ENCODE measurements at regions not wholly inside any gene's neighbourhood (a gene's known extent, or its start where the extent isn't known, plus 50 kb on each side); places are given as distances from the start of the nearest gene placed in this dataset.

DNA sequence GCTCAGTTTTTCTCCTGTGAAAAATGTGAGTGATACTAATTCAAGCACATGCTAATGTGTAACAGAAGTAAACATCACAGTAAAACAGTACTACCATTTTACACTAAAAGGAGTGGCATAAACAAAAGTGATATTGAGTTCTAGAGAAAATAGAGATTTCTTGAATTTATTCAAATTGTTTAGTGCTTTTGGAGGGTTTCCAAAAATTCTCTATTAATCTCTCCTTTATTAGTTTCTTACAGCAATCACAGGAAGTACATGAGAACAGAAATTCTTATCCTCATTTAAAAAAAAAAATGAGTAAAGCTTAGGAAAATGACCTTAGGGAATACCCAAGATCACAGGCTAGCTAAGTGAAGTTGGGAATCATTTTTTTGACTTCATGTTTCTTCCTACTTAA lies 459.7 kb upstream of the GALNTL6 start:
- TF ChIP-seq SMC3 (conservative IDR thresholded peaks at IDR 0.05; ENCODE audit: poor library complexity): no peak
- TF ChIP-seq RAD21 (conservative IDR thresholded peaks at IDR 0.05): no peak
- TF ChIP-seq MXI1 (conservative IDR thresholded peaks at IDR 0.05; ENCODE audit: poor library complexity, severe bottlenecking): no peak
- TF ChIP-seq, protein P1, sequence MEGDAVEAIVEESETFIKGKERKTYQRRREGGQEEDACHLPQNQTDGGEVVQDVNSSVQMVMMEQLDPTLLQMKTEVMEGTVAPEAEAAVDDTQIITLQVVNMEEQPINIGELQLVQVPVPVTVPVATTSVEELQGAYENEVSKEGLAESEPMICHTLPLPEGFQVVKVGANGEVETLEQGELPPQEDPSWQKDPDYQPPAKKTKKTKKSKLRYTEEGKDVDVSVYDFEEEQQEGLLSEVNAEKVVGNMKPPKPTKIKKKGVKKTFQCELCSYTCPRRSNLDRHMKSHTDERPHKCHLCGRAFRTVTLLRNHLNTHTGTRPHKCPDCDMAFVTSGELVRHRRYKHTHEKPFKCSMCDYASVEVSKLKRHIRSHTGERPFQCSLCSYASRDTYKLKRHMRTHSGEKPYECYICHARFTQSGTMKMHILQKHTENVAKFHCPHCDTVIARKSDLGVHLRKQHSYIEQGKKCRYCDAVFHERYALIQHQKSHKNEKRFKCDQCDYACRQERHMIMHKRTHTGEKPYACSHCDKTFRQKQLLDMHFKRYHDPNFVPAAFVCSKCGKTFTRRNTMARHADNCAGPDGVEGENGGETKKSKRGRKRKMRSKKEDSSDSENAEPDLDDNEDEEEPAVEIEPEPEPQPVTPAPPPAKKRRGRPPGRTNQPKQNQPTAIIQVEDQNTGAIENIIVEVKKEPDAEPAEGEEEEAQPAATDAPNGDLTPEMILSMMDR (IDR thresholded peaks at IDR 0.05; ENCODE audit: poor library complexity, severe bottlenecking): no peak
- no peak for TF ChIP-seq TAF1 (IDR thresholded peaks at IDR 0.05; ENCODE audit: low read depth)
- TF ChIP-seq POLR2AphosphoS5 (IDR thresholded peaks at IDR 0.05): no peak
- TF ChIP-seq, protein P2, sequence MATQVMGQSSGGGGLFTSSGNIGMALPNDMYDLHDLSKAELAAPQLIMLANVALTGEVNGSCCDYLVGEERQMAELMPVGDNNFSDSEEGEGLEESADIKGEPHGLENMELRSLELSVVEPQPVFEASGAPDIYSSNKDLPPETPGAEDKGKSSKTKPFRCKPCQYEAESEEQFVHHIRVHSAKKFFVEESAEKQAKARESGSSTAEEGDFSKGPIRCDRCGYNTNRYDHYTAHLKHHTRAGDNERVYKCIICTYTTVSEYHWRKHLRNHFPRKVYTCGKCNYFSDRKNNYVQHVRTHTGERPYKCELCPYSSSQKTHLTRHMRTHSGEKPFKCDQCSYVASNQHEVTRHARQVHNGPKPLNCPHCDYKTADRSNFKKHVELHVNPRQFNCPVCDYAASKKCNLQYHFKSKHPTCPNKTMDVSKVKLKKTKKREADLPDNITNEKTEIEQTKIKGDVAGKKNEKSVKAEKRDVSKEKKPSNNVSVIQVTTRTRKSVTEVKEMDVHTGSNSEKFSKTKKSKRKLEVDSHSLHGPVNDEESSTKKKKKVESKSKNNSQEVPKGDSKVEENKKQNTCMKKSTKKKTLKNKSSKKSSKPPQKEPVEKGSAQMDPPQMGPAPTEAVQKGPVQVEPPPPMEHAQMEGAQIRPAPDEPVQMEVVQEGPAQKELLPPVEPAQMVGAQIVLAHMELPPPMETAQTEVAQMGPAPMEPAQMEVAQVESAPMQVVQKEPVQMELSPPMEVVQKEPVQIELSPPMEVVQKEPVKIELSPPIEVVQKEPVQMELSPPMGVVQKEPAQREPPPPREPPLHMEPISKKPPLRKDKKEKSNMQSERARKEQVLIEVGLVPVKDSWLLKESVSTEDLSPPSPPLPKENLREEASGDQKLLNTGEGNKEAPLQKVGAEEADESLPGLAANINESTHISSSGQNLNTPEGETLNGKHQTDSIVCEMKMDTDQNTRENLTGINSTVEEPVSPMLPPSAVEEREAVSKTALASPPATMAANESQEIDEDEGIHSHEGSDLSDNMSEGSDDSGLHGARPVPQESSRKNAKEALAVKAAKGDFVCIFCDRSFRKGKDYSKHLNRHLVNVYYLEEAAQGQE (IDR thresholded peaks at IDR 0.05; ENCODE audit: borderline replicate concordance): no peak
- no peak for TF ChIP-seq EZH2 (IDR thresholded peaks at IDR 0.05; ENCODE audit: borderline replicate concordance, insufficient read depth, low read length, poor library complexity, severe bottlenecking)
- no peak for TF ChIP-seq EP300 (conservative IDR thresholded peaks at IDR 0.05; ENCODE audit: poor library complexity, severe bottlenecking)
- no peaks in the 10 kb centered on the region for H3K27me3 ChIP-seq (ENCODE audit: insufficient read depth, low read depth, low read length)
- no peaks in the 10 kb centered on the region for H3K9me2 ChIP-seq (ENCODE audit: insufficient read depth, low read length)

DNA sequence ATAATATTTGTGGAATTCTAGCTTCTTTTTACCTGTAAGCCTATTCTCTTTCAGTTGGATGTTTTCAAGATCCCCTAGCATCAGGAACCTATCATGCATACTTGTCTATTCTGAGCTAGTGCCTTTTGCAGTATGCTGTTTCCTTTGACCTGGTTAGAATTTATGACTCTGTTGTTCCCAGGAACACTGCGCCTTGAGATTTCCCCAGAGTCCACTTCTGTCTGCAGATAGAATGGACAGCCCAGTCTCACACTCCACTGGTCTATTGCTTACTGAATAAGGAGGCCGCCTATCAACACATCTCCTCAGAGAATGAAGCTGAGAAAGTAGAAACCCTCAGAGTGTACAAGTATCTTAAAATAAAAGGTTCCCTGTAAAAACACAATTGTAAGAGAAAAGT lies 465.1 kb upstream of the GALNTL6 start:
- Histone ChIP-seq H3K36me3 (ENCODE audit: insufficient read depth, low read length) (no peaks in the 10 kb centered on the region), H3K27ac (ENCODE audit: low read length) (no peak overlapping the region), H3K9me2 (ENCODE audit: insufficient read depth, low read length) (no peaks in the 10 kb centered on the region), H3K79me2 (replicated peaks; ENCODE audit: insufficient read depth, low read length) (no peaks in the 10 kb centered on the region), H2AFZ (ENCODE audit: low read depth, low read length) (no peak overlapping the region), H3K4me3 (ENCODE audit: low read length) (no peak overlapping the region), H3K9me3 (ENCODE audit: low read length) (no peaks in the 10 kb centered on the region), H3F3A (ENCODE audit: insufficient read depth, low read length, poor library complexity, severe bottlenecking) (no peaks in the 10 kb centered on the region), H3K27me3 (ENCODE audit: insufficient read depth, low read depth, low read length) (no peaks in the 10 kb centered on the region), H3K4me2 (ENCODE audit: low read length) (no peak overlapping the region), H3K9ac (ENCODE audit: low read length) (no peak overlapping the region), H4K20me1 (ENCODE audit: insufficient read depth) (no peaks in the 10 kb centered on the region)
- TF ChIP-seq MXI1 (conservative IDR thresholded peaks at IDR 0.05; ENCODE audit: poor library complexity, severe bottlenecking): no peak

More for the DNA sequence above, 459.7 kb upstream of the GALNTL6 start:
- Histone ChIP-seq H3K4me3 (ENCODE audit: low read length) (no peak overlapping the region), H3K9me3 (ENCODE audit: low read length) (no peaks in the 10 kb centered on the region), H3K79me2 (replicated peaks; ENCODE audit: insufficient read depth, low read length) (no peaks in the 10 kb centered on the region), H3K27ac (ENCODE audit: low read length) (no peak overlapping the region), H3K9ac (ENCODE audit: low read length) (no peak overlapping the region), H3F3A (ENCODE audit: insufficient read depth, low read length, poor library complexity, severe bottlenecking) (no peaks in the 10 kb centered on the region), H2AFZ (ENCODE audit: low read depth, low read length) (no peak overlapping the region), H4K20me1 (ENCODE audit: insufficient read depth) (no peaks in the 10 kb centered on the region), H3K4me2 (ENCODE audit: low read length) (no peak overlapping the region), H3K36me3 (ENCODE audit: insufficient read depth, low read length) (no peaks in the 10 kb centered on the region)

- no peak overlapping the region for H3K27ac ChIP-seq (ENCODE audit: low read length)
- H3K9me3 ChIP-seq (ENCODE audit: low read length): no peaks in the 10 kb centered on the region
- H3K27me3 ChIP-seq (ENCODE audit: insufficient read depth, low read depth, low read length): no peaks in the 10 kb centered on the region
- no peaks in the 10 kb centered on the region for H3K36me3 ChIP-seq (ENCODE audit: insufficient read depth, low read length)
- H3K4me2 ChIP-seq (ENCODE audit: low read length): no peak overlapping the region
- H3K9me2 ChIP-seq (ENCODE audit: insufficient read depth, low read length): no peaks in the 10 kb centered on the region
- H3K79me2 ChIP-seq (replicated peaks; ENCODE audit: insufficient read depth, low read length): no peaks in the 10 kb centered on the region
- H2AFZ ChIP-seq (ENCODE audit: low read depth, low read length): no peak overlapping the region
- H4K20me1 ChIP-seq (ENCODE audit: insufficient read depth): no peaks in the 10 kb centered on the region
- H3F3A ChIP-seq (ENCODE audit: insufficient read depth, low read length, poor library complexity, severe bottlenecking): no peaks in the 10 kb centered on the region
- no peak overlapping the region for H3K9ac ChIP-seq (ENCODE audit: low read length)
- no peak overlapping the region for H3K4me3 ChIP-seq (ENCODE audit: low read length)
- no peak for TF ChIP-seq MXI1 (conservative IDR thresholded peaks at IDR 0.05; ENCODE audit: poor library complexity, severe bottlenecking)
- TF ChIP-seq, protein P2 (IDR thresholded peaks at IDR 0.05; ENCODE audit: borderline replicate concordance): no peak
- no peak for TF ChIP-seq RAD21 (conservative IDR thresholded peaks at IDR 0.05)
- no peak for TF ChIP-seq SMC3 (conservative IDR thresholded peaks at IDR 0.05; ENCODE audit: poor library complexity)
- TF ChIP-seq, protein P1 (IDR thresholded peaks at IDR 0.05; ENCODE audit: poor library complexity, severe bottlenecking): no peak
- TF ChIP-seq TAF1 (IDR thresholded peaks at IDR 0.05; ENCODE audit: low read depth): no peak
- no peak for TF ChIP-seq EP300 (conservative IDR thresholded peaks at IDR 0.05; ENCODE audit: poor library complexity, severe bottlenecking)
- no peak for TF ChIP-seq EZH2 (IDR thresholded peaks at IDR 0.05; ENCODE audit: borderline replicate concordance, insufficient read depth, low read length, poor library complexity, severe bottlenecking)
- TF ChIP-seq POLR2AphosphoS5 (IDR thresholded peaks at IDR 0.05): no peak
Measured at GRCh38 chr4:171342646-171343045, 470.6 kb upstream of the GALNTL6 start.
